HFF-Myc (cell line): ENCODE measurements at regions not wholly inside any gene's neighbourhood (a gene's known extent, or its start where the extent isn't known, plus 50 kb on each side); places are given as distances from the start of the nearest gene placed in this dataset.

Experiments
- DNase-seq: peaks from one replicate; pipeline ENCODE4 v3.0.0-alpha.2; 2011; ENCODE audit warnings: low read depth; ENCODE audit errors: extremely low read depth
- H3K4me3 ChIP-seq: replicated peaks from 2 replicates; pipeline ENCODE4 v1.5.1; 2011; ENCODE audit warnings: low read depth, mild to moderate bottlenecking, control low read depth, low read length
- TF ChIP-seq, protein P1 (sequence below): IDR thresholded peaks from 2 replicates; pipeline ENCODE4 v1.5.1; 2012; ENCODE audit warnings: mild to moderate bottlenecking, low read depth, low read length, control low read depth; ENCODE audit errors: missing control alignments

DNA sequence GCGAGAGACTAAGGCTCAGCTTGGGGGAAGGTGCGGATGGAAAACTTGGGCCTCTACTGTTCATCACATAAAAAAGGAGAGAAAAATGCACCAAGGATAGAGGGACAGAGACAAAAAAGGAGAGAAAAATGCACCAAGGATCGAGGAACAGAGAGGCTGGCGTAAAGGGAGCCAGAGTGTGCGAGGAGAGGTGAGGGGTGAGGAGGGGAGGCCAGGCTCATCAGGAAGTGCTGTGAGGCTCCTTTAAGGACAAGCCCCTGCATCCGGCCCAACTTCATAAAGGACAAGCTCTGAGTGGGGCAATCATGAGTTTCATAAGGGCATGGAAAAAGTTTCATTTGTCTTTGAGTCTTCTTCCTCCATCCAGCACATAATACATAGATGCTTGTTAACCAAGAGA, 117.2 kb upstream of the NXT1 start:
- TF ChIP-seq, protein P1, sequence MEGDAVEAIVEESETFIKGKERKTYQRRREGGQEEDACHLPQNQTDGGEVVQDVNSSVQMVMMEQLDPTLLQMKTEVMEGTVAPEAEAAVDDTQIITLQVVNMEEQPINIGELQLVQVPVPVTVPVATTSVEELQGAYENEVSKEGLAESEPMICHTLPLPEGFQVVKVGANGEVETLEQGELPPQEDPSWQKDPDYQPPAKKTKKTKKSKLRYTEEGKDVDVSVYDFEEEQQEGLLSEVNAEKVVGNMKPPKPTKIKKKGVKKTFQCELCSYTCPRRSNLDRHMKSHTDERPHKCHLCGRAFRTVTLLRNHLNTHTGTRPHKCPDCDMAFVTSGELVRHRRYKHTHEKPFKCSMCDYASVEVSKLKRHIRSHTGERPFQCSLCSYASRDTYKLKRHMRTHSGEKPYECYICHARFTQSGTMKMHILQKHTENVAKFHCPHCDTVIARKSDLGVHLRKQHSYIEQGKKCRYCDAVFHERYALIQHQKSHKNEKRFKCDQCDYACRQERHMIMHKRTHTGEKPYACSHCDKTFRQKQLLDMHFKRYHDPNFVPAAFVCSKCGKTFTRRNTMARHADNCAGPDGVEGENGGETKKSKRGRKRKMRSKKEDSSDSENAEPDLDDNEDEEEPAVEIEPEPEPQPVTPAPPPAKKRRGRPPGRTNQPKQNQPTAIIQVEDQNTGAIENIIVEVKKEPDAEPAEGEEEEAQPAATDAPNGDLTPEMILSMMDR: no peak

DNA sequence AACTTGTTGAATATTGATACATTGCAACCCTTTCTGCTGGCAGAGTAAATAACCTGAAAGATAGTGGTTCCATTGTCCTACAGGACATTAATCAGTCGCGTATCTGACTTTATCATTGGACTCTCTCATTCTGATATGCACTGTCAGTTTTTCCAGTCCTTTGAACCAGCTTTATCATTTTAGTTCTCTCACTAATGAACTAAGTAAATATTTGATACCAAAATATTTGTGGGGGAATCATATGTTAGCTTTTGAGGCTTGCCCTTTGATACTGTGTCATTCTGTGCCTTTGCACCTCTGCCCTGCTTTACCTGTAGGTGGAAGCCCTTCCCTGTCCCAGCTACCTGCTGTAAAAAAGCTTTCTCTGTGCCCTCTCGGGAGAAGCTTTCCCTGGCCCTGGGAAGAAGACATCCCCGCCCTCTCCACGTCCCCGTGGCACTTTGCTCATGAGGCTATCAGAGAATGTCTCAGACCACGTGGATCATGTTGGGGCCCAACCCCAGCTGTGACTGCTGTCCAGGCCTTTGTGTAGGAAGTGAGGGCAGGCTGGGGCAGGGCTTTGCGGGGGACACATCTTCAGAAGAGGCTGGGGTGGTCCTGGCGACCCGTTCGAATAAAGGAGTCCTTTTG, 117.8 kb upstream of the NXT1 start:
- no peak overlapping the region for H3K4me3 ChIP-seq
- no peak for DNase-seq
- TF ChIP-seq, protein P1: no peak

More for the DNA sequence above, 117.2 kb upstream of the NXT1 start:
- no peak overlapping the region for H3K4me3 ChIP-seq
- DNase-seq: no peak

DNA sequence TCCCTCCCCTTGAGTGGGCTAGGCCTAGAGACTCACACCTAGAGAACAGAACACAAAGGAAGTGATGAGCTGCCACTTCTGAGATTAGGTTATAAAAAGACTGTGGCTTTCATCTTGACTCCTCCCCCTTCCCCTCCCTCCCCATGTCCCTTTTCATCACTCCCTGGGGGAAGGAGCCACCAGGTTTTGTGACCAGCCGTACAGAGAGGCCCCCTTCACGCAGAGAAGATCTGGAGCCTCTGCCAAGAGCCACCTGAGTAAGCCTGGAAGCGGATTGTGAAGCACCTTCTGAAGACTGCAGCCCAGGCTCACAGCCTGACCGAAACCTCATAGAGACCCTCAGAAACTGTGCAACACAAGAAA, 118.4 kb upstream of the NXT1 start:
- no peak for DNase-seq
- TF ChIP-seq, protein P1: no peak
- no peak overlapping the region for H3K4me3 ChIP-seq

DNA sequence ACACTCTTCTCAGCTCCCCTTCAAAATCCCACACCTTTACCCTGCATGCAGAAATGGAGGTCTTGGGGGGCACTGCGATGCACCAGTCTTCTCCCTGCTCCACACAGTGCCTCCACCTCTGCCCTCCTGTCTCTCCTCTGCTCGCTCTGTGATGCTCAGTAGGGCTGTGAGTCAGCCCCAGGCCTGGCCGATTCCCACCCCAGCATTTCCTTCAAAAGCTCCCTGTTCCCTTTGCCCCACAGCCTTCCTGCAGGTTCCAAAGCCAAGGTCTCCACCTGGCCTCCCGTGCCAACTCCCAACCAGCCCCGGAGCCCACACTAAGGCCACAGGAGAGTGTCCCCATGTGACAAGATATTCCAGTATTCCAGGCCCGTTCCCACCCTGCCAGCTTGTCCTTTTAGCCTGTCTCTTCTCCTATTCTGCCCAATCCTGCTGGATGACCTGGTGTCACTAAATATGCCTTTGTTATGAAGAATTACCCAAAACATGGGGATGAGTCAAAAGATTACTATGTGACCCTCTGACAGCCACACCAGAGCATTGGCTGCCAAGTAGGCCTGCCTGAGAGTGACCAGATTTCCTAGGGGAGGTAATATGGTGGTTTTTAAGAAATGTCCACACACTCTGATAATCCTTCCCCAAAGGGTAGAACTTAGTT, 118.9 kb upstream of the NXT1 start:
- H3K4me3 ChIP-seq: no peak overlapping the region
- no peak for DNase-seq
- TF ChIP-seq, protein P1: no peak

DNA sequence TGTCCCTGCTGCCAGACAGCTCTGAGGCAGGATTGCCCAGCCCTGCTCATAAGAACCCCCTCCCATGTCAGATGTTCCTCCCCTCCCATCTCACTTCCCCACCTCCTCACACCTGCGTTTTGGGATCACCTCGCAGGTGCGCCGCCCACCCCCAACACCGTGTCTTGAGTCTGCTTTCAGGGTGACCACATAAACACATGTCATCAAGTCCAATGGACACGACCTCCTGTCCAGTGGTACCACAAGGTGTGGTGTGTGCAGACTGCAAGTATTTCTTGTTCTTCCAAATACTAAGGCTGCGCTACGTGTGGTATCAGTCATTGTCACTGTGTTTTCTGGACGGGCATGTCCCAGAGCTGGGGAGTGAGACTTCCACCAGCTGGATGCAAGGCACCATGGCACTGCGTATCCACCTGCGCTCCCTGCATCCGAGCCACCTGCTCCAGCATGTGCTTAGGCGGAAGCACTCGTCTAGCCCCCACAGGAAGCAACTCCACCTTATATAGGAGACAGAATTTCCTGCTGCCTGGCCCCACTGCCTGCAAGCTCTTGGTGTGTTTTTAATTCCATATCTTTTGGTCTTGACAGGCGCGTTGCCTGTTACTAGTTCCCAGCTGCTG, 119.7 kb upstream of the NXT1 start:
- DNase-seq: no peak
- H3K4me3 ChIP-seq: no peak overlapping the region
- TF ChIP-seq, protein P1: no peak

DNA sequence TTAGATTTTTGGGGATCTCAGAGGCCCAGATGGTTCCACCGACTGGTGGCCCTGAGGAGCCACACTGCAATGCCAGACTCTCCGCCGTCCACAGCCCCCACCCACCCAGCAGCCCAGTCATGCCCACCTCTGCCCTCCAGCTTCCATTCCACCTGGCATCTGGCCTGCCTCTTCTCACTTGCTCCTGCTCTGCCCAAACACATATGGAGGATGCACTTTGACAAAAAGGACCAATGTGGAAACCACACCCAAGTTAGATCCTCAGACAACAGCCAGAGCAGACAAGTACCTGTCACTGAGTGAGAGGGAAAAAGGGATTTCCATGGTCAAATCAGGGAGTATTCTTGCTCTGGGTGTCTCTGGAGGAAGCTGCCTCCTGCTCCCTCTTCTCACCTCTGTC, 120.6 kb upstream of the NXT1 start:
- DNase-seq: no peak
- TF ChIP-seq, protein P1: no peak
- H3K4me3 ChIP-seq: no peak overlapping the region
